GM19395 (cell line): ENCODE measurements at regions not wholly inside any gene's neighbourhood (a gene's known extent, or its start where the extent isn't known, plus 50 kb on each side); places are given as distances from the start of the nearest gene placed in this dataset.

Experiments used
- ATAC-seq: cut with Tn5 transposase; IDR thresholded peaks from one replicate; pipeline ENCODE4 v1.9.1; 2021; ENCODE audit warnings: mild to moderate bottlenecking, moderate library complexity; ENCODE audit not compliant: unreplicated experiment

DNA sequence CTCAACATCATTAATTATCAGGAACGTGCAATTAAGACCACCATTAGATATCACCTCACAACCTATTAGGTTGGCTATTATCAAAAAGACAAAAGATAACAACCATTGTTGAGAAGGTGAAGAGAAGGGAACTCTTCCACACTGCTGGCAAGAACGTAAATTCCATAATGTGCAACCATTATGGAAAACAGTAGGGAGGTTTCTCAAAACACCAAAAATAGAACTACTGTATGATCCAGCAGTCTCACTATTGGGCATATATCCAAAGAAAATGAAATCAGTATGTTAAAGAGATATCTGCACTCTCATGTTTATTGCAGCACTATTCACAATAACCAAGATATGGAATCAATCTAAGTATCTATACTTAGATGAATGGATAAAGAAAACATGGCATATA, 51.6 kb upstream of the OR4E1 start:
- ATAC-seq: no peak

DNA sequence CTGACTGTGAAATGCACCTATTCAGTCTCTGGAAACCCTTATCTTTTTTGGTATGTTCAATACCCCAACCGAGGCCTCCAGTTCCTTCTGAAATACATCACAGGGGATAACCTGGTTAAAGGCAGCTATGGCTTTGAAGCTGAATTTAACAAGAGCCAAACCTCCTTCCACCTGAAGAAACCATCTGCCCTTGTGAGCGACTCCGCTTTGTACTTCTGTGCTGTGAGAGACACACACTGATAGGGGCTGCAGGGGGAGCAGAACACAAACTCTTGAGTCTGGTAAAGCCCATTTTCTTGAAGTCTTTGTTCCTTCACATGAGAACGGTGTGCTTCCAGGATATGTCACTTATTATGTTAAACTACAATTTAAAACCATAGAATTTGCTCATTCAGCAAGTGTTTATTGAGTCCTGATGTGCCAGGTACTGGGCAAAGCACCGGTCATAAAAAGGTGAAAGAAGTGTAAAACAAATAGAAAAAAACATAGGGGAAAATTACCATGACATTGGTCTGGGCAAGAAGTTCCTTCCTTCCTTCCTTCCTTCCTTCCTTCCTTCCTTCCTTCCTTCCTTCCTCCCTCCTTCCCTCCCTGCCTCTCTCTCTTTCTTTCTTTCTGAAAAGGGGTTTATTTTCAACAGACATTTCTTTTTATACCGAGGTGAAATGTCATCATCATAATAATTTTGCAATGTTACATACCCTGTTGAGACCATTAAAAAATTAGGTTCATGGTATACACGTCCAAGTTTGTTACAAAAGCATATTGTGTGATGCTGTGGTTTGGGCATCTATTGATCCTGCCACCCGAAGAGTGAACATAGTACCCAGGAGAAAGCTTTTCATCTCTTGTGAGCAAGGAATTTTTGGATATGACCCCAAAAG, 50.7 kb upstream of the OR4E1 start:
- no peak for ATAC-seq

DNA sequence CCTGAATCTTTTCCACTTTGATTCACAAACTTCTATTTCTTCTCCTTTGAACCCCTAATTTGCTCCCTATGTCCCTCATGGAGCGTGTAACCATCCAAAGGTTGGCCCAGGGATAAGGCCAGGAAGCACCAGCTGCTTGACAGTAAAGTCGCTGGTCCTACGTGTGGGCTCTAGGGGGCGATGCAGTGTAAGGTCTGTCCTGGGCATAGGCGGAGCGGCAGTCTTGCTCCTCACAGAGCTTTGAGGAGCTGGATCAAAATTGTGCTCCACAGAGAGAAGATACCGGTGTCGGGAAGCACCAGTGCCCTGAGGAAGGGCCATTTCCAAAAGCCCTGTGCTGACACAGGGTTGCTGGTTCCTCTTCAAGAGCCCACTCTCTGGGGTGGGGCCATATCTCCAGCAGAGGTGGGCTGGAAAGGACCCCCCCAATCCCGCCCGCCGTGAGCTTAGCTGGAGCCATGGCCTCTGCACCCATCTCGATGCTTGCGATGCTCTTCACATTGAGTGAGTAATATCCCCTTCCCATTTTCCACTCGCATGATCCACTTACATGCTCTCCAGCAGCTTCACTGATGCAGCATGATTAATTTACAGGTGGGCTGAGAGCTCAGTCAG, 49.9 kb upstream of the OR4E1 start:
- no peak for ATAC-seq
